ENCODE measurements at regions not wholly inside any gene's neighbourhood (a gene's known extent, or its start where the extent isn't known, plus 50 kb on each side); places are given as distances from the start of the nearest gene placed in this dataset.
A peak's percentile ranks its signal among the peaks of the same experiment; 100 is the strongest.

GRCh38 chr7:118974836-118975235, 750.3 kb downstream of the ANKRD7 start:
- Histone ChIP-seq H3K27ac (no peak overlapping the region), H3K27me3 (no peaks in the 10 kb centered on the region), H3K9me3 (no peaks in the 10 kb centered on the region), H3K4me1 (no peaks in the 10 kb centered on the region), H3K4me3 (no peak overlapping the region), H3K36me3 (no peaks in the 10 kb centered on the region)
- DNase-seq (no peak), ATAC-seq (no peak)
- no peak for TF ChIP-seq CTCF (IDR thresholded peaks at IDR 0.05)
- intact Hi-C loops (cut with DNase I) = no loop called here

- no peaks in the 10 kb centered on the region for H3K36me3 ChIP-seq
- ATAC-seq (no peak), DNase-seq (peak in 2 of 4 donors; percentile 68 to 79)
- intact Hi-C loops (cut with DNase I) = no loop called here
- no peak overlapping the region for H3K4me3 ChIP-seq
- no peaks in the 10 kb centered on the region for H3K4me1 ChIP-seq
- H3K27me3 ChIP-seq = no peaks in the 10 kb centered on the region
- H3K27ac ChIP-seq = no peak overlapping the region
- TF ChIP-seq CTCF (IDR thresholded peaks at IDR 0.05) = no peak
- no peaks in the 10 kb centered on the region for H3K9me3 ChIP-seq
Observed at GRCh38 chr7:118995350-118995749, 770.8 kb downstream of the ANKRD7 start.

GRCh38 chr7:119007236-119007635, 782.7 kb downstream of the ANKRD7 start:
- Histone ChIP-seq H3K4me3 (no peak overlapping the region), H3K27ac (no peak overlapping the region), H3K27me3 (no peaks in the 10 kb centered on the region), H3K9me3 (no peaks in the 10 kb centered on the region), H3K4me1 (no peaks in the 10 kb centered on the region), H3K36me3 (no peaks in the 10 kb centered on the region)
- TF ChIP-seq CTCF (IDR thresholded peaks at IDR 0.05) = no peak
- ATAC-seq (no peak), DNase-seq (peak in 2 of 4 donors; percentile 65 to 80)
- intact Hi-C loops (cut with DNase I) = no loop called here

GRCh38 chr7:119010635-119011034, 786.1 kb downstream of the ANKRD7 start:
- ATAC-seq = no peak
- no peaks in the 10 kb centered on the region for H3K4me1 ChIP-seq
- no peaks in the 10 kb centered on the region for H3K27me3 ChIP-seq
- H3K36me3 ChIP-seq = no peaks in the 10 kb centered on the region
- no peak for TF ChIP-seq CTCF (IDR thresholded peaks at IDR 0.05)
- H3K27ac ChIP-seq = no peak overlapping the region
- intact Hi-C loops (cut with DNase I) = no loop called here
- no peak overlapping the region for H3K4me3 ChIP-seq
- H3K9me3 ChIP-seq = no peaks in the 10 kb centered on the region
- DNase-seq = no peak

GRCh38 chr7:119026391-119026790, 801.9 kb downstream of the ANKRD7 start:
- DNase-seq = no peak
- H3K27ac ChIP-seq = no peak overlapping the region
- no peak overlapping the region for H3K4me3 ChIP-seq
- no peaks in the 10 kb centered on the region for H3K4me1 ChIP-seq
- TF ChIP-seq CTCF (IDR thresholded peaks at IDR 0.05) = no peak
- intact Hi-C loops (cut with DNase I) = no loop called here
- no peaks in the 10 kb centered on the region for H3K36me3 ChIP-seq
- H3K27me3 ChIP-seq = no peaks in the 10 kb centered on the region
- H3K9me3 ChIP-seq = peaks cover 0 to 9% of the 10 kb centered on the region in 2 donors
- no peak for ATAC-seq
